ENCODE measurements at regions not wholly inside any gene's neighbourhood (a gene's known extent, or its start where the extent isn't known, plus 50 kb on each side); places are given as distances from the start of the nearest gene placed in this dataset.
"Not testable (repeated sequence)": the region's sequence is repeated elsewhere in the genome, so short reads cannot be mapped to it uniquely, and the experiment has no call there.

DNA sequence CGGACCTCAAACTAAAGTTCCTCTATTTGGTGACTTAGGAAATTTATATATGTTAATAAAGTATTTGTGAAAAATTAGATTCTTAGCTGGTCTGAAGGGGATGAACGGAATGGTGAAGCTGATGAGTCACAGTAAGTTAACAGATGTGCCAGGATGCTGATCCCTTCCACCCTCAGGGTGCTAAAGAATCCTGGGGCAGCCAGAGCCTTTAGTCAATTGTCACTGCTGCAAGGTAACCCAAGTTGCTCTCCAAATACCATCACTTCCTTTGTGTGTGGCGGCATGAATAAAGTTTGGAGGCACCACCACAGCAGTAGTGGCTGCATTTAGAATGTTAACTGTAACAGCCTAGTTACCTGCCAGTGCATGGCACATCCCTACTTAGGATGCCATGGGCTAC is 222.6 kb upstream of the PPP1R3A start:
- no peaks in the 10 kb centered on the region for H3K27me3 ChIP-seq (replicated peaks; ENCODE audit: insufficient read depth)
- H3K4me3 ChIP-seq = no peak overlapping the region
- no peak for ATAC-seq (ENCODE audit: insufficient number of reproducible peaks, low FRiP score, low read depth)
- H3K27ac ChIP-seq = no peak overlapping the region
- no peaks in the 10 kb centered on the region for H3K9me3 ChIP-seq
- no peaks in the 10 kb centered on the region for H3K36me3 ChIP-seq
- no peak for DNase-seq (ENCODE audit: low spot score)
- no peaks in the 10 kb centered on the region for H3K4me1 ChIP-seq (ENCODE audit: control insufficient read depth in 1 of 2, low read depth in 2 of 2)
- TF ChIP-seq, protein P1, sequence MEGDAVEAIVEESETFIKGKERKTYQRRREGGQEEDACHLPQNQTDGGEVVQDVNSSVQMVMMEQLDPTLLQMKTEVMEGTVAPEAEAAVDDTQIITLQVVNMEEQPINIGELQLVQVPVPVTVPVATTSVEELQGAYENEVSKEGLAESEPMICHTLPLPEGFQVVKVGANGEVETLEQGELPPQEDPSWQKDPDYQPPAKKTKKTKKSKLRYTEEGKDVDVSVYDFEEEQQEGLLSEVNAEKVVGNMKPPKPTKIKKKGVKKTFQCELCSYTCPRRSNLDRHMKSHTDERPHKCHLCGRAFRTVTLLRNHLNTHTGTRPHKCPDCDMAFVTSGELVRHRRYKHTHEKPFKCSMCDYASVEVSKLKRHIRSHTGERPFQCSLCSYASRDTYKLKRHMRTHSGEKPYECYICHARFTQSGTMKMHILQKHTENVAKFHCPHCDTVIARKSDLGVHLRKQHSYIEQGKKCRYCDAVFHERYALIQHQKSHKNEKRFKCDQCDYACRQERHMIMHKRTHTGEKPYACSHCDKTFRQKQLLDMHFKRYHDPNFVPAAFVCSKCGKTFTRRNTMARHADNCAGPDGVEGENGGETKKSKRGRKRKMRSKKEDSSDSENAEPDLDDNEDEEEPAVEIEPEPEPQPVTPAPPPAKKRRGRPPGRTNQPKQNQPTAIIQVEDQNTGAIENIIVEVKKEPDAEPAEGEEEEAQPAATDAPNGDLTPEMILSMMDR (IDR thresholded peaks at IDR 0.05) = no peak

DNA sequence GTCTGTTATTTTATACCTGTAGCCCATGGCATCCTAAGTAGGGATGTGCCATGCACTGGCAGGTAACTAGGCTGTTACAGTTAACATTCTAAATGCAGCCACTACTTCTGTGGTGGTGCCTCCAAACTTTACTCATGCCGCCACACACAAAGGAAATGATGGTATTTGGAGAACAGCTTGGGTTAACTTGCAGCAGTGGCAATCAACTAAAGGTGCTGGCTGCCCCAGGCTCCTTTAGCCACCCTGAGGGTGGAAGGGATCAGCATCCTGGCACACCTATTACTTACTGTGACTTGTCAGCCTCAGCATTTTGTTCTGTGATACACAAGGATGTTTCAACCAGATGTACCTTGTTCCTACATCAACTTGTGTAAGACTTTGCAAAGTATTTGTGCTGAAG is 221.8 kb upstream of the PPP1R3A start:
- TF ChIP-seq, protein P1 (IDR thresholded peaks at IDR 0.05) = no peak
- no peak for ATAC-seq (ENCODE audit: insufficient number of reproducible peaks, low FRiP score, low read depth)
- no peak overlapping the region for H3K27ac ChIP-seq

DNA sequence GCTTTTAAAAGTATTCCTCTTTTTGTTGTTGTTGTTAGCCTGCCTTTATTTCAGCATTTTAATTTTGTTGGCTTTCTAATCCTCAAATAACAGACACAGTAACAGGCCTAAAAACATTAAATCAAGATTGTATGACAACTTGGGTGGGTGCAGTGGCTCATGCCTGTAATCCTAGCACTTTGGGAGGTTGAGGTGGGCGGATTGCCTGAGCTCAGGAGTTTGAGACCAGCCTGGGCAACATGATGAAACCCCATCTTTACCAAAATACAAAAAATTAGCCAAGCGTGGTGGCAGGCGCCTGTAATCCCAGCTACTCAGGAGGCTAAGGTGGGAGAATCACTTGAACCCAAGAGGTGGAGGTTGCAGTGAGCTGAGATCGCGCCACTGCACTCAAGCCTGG is 220.9 kb upstream of the PPP1R3A start:
- not testable (repeated sequence) for ATAC-seq (ENCODE audit: insufficient number of reproducible peaks, low FRiP score, low read depth); H3K9me3 ChIP-seq; H3K27me3 ChIP-seq (replicated peaks; ENCODE audit: insufficient read depth); H3K36me3 ChIP-seq; H3K4me3 ChIP-seq; H3K4me1 ChIP-seq (ENCODE audit: control insufficient read depth in 1 of 2, low read depth in 2 of 2); DNase-seq (ENCODE audit: low spot score); H3K27ac ChIP-seq

More for the DNA sequence above, 221.8 kb upstream of the PPP1R3A start:
- no peaks in the 10 kb centered on the region for H3K9me3 ChIP-seq
- H3K4me3 ChIP-seq = no peak overlapping the region
- H3K27me3 ChIP-seq (replicated peaks; ENCODE audit: insufficient read depth) = no peaks in the 10 kb centered on the region
- H3K36me3 ChIP-seq = no peaks in the 10 kb centered on the region
- H3K4me1 ChIP-seq (ENCODE audit: control insufficient read depth in 1 of 2, low read depth in 2 of 2) = no peaks in the 10 kb centered on the region
- DNase-seq (ENCODE audit: low spot score) = no peak

DNA sequence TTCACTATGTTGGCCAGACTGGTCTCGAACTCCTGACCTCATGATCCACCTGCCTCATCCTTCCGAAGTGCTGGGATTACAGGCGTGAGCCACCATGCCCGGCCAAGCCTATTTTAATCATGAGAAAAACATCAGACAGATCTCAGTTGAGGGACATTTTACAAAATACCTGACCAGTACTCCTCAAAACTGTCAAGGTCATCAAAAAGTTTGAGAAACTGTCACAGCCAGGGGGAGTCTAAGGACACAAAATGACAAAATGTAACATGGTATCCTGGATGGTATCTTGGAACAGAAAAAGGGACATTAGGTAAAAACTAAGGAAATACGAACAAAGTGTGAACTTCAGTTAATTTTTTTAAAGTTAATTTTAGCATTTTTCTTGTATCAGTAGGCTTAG is 219.8 kb upstream of the PPP1R3A start:
- Histone ChIP-seq H3K9me3 (no peaks in the 10 kb centered on the region), H3K27ac (no peak overlapping the region), H3K4me1 (ENCODE audit: control insufficient read depth in 1 of 2, low read depth in 2 of 2) (no peaks in the 10 kb centered on the region), H3K36me3 (no peaks in the 10 kb centered on the region), H3K4me3 (no peak overlapping the region), H3K27me3 (replicated peaks; ENCODE audit: insufficient read depth) (no peaks in the 10 kb centered on the region)
- ATAC-seq (ENCODE audit: insufficient number of reproducible peaks, low FRiP score, low read depth) (no peak), DNase-seq (ENCODE audit: low spot score) (no peak)
- TF ChIP-seq, protein P1 (IDR thresholded peaks at IDR 0.05) = no peak

DNA sequence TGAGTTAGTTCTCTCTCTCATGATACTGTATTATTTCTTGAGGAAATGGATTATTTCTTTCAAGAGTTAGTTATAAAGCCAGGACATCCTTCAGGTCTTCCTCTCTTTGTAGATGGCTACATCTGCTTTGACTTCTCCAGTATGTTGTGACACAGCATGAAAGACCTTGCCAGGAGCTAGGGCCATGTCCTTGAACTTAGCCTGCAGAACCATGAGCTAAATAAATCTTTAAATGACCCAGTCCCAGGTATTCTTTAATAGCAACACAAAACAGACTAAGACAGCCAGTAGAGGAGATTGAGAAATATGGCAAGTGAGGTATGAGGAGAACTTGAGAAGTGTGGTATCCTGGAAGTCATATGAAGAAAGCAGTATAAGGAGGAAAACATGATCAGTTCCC is 214.9 kb upstream of the PPP1R3A start:
- DNase-seq (ENCODE audit: low spot score) (no peak), ATAC-seq (ENCODE audit: insufficient number of reproducible peaks, low FRiP score, low read depth) (no peak)
- H3K27ac ChIP-seq = no peak overlapping the region

DNA sequence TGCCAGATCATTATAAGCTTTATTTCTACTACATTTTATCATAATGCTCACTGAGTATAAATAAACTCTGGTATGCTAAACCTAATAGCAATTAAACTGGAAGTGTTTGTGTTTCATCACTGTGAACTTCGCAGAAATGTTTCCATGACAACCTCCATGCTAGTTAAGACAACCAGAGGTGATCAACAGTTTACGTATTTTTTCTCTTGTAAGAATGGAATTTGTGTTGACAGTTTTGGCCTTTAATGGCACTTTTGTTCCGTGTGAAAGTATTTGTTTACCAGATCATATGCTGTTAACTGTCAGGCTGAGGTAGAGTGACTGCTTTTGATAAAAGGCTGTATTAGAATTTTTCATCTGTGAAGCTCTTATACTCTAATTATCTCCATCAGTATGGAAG is 212.1 kb upstream of the PPP1R3A start:
- Histone ChIP-seq H3K4me3 (no peak overlapping the region), H3K9me3 (no peaks in the 10 kb centered on the region), H3K27me3 (replicated peaks; ENCODE audit: insufficient read depth) (no peaks in the 10 kb centered on the region), H3K27ac (no peak overlapping the region), H3K36me3 (no peaks in the 10 kb centered on the region), H3K4me1 (ENCODE audit: control insufficient read depth in 1 of 2, low read depth in 2 of 2) (peaks cover 2 to 5% of the 10 kb centered on the region in 2 donors)
- no peak for ATAC-seq (ENCODE audit: insufficient number of reproducible peaks, low FRiP score, low read depth)
- TF ChIP-seq, protein P1 (IDR thresholded peaks at IDR 0.05) = no peak
- no peak for DNase-seq (ENCODE audit: low spot score)

More for the DNA sequence above, 214.9 kb upstream of the PPP1R3A start:
- H3K36me3 ChIP-seq = no peaks in the 10 kb centered on the region
- H3K4me3 ChIP-seq = no peak overlapping the region
- peaks cover 2 to 5% of the 10 kb centered on the region in 2 donors for H3K4me1 ChIP-seq (ENCODE audit: control insufficient read depth in 1 of 2, low read depth in 2 of 2)
- H3K27me3 ChIP-seq (replicated peaks; ENCODE audit: insufficient read depth) = no peaks in the 10 kb centered on the region
- H3K9me3 ChIP-seq = no peaks in the 10 kb centered on the region
- TF ChIP-seq, protein P1 (IDR thresholded peaks at IDR 0.05) = no peak
